Mucosa of rectum (tissue), 2 donors: ENCODE measurements at regions not wholly inside any gene's neighbourhood (a gene's known extent, or its start where the extent isn't known, plus 50 kb on each side); places are given as distances from the start of the nearest gene placed in this dataset.
"Not testable (repeated sequence)": the region's sequence is repeated elsewhere in the genome, so short reads cannot be mapped to it uniquely, and the experiment has no call there.

Experiments
- H3K27ac ChIP-seq, 2 donors: one replicate each; pipeline ENCODE4 v1.7.0; 2013; ENCODE audit warnings: inconsistent platforms in 2 of 2, low read depth in 2 of 2, low read length in 2 of 2
- H3K27me3 ChIP-seq, 2 donors: one replicate each; pipeline ENCODE4 v1.7.0; 2013; ENCODE audit warnings: low read length in 2 of 2; ENCODE audit not compliant: control insufficient read depth in 2 of 2, insufficient read depth in 2 of 2
- H3K36me3 ChIP-seq, 2 donors: one replicate each; pipeline ENCODE4 v1.7.0; 2013; ENCODE audit warnings: low read length in 2 of 2; ENCODE audit not compliant: control insufficient read depth in 2 of 2, insufficient read depth in 2 of 2
- H3K4me1 ChIP-seq, 2 donors: one replicate each; pipeline ENCODE4 v1.7.0; 2013; ENCODE audit warnings: low read length in 2 of 2, mild to moderate bottlenecking in 1 of 2; ENCODE audit not compliant: control insufficient read depth in 2 of 2, insufficient read depth in 2 of 2
- H3K4me3 ChIP-seq, 2 donors: one replicate each; pipeline ENCODE4 v1.7.0; 2013; ENCODE audit warnings: low read length in 2 of 2
- H3K9ac ChIP-seq, 2 donors: one replicate each; pipeline ENCODE4 v1.7.0; 2013; ENCODE audit warnings: low read length in 2 of 2, low read depth in 1 of 2, mild to moderate bottlenecking in 1 of 2
- H3K9me3 ChIP-seq, 2 donors: one replicate each; pipeline ENCODE4 v1.7.0; 2013; ENCODE audit warnings: low read length in 2 of 2; ENCODE audit not compliant: control insufficient read depth in 2 of 2
- donor health status: healthy.
- donor health status: Normal muscosa, but diverticular disease.

GRCh38 chr5:101637599-101637998, 658.5 kb downstream of the SLCO4C1 start:
- no peaks in the 10 kb centered on the region for H3K27me3 ChIP-seq
- no peak overlapping the region for H3K4me3 ChIP-seq
- H3K27ac ChIP-seq = no peak overlapping the region
- no peaks in the 10 kb centered on the region for H3K9me3 ChIP-seq
- no peaks in the 10 kb centered on the region for H3K4me1 ChIP-seq
- H3K9ac ChIP-seq = no peak overlapping the region
- no peaks in the 10 kb centered on the region for H3K36me3 ChIP-seq

- not testable (repeated sequence) for H3K9me3 ChIP-seq, H3K27me3 ChIP-seq, H3K4me1 ChIP-seq, H3K4me3 ChIP-seq, H3K36me3 ChIP-seq, H3K27ac ChIP-seq, H3K9ac ChIP-seq
Observed at GRCh38 chr5:101627770-101628169, 668.3 kb downstream of the SLCO4C1 start.

- H3K36me3 ChIP-seq = no peaks in the 10 kb centered on the region
Observed at GRCh38 chr5:101626572-101626971, 669.5 kb downstream of the SLCO4C1 start.

GRCh38 chr5:101611039-101611438, 685.0 kb downstream of the SLCO4C1 start:
- H3K36me3 ChIP-seq = no peaks in the 10 kb centered on the region
- H3K27me3 ChIP-seq = no peaks in the 10 kb centered on the region
- no peak overlapping the region for H3K4me3 ChIP-seq
- H3K4me1 ChIP-seq = no peaks in the 10 kb centered on the region
- H3K27ac ChIP-seq = no peak overlapping the region
- H3K9me3 ChIP-seq = no peaks in the 10 kb centered on the region
- H3K9ac ChIP-seq = no peak overlapping the region

More at GRCh38 chr5:101626572-101626971, 669.5 kb downstream of the SLCO4C1 start:
- Histone ChIP-seq H3K27me3 (no peaks in the 10 kb centered on the region), H3K9ac (no peak overlapping the region), H3K4me1 (no peaks in the 10 kb centered on the region), H3K4me3 (no peak overlapping the region), H3K9me3 (no peaks in the 10 kb centered on the region), H3K27ac (no peak overlapping the region)

GRCh38 chr5:101608322-101608721, 687.8 kb downstream of the SLCO4C1 start:
- Histone ChIP-seq H3K4me3 (no peak overlapping the region), H3K27me3 (no peaks in the 10 kb centered on the region), H3K27ac (no peak overlapping the region), H3K4me1 (no peaks in the 10 kb centered on the region), H3K36me3 (no peaks in the 10 kb centered on the region), H3K9ac (no peak overlapping the region), H3K9me3 (no peaks in the 10 kb centered on the region)

GRCh38 chr5:101605700-101606099, 690.4 kb downstream of the SLCO4C1 start:
- Histone ChIP-seq H3K27me3 (no peaks in the 10 kb centered on the region), H3K4me3 (no peak overlapping the region), H3K36me3 (no peaks in the 10 kb centered on the region), H3K9ac (no peak overlapping the region), H3K4me1 (no peaks in the 10 kb centered on the region), H3K9me3 (no peaks in the 10 kb centered on the region), H3K27ac (no peak overlapping the region)

GRCh38 chr5:101600614-101601013, 695.5 kb downstream of the SLCO4C1 start:
- H3K4me1 ChIP-seq = no peaks in the 10 kb centered on the region

GRCh38 chr5:101590384-101590783, 687.3 kb upstream of the ST8SIA4 start:
- H3K27me3 ChIP-seq = no peaks in the 10 kb centered on the region
- H3K36me3 ChIP-seq = no peaks in the 10 kb centered on the region
- no peaks in the 10 kb centered on the region for H3K4me1 ChIP-seq
- H3K4me3 ChIP-seq = no peak overlapping the region
- no peak overlapping the region for H3K27ac ChIP-seq
- H3K9me3 ChIP-seq = no peaks in the 10 kb centered on the region
- no peak overlapping the region for H3K9ac ChIP-seq

More at GRCh38 chr5:101600614-101601013, 695.5 kb downstream of the SLCO4C1 start:
- no peaks in the 10 kb centered on the region for H3K9me3 ChIP-seq
- no peaks in the 10 kb centered on the region for H3K36me3 ChIP-seq
- H3K27ac ChIP-seq = no peak overlapping the region
- H3K4me3 ChIP-seq = no peak overlapping the region
- no peaks in the 10 kb centered on the region for H3K27me3 ChIP-seq
- H3K9ac ChIP-seq = no peak overlapping the region

- H3K4me3 ChIP-seq = no peak overlapping the region
- no peaks in the 10 kb centered on the region for H3K27me3 ChIP-seq
- H3K27ac ChIP-seq = no peak overlapping the region
- no peaks in the 10 kb centered on the region for H3K4me1 ChIP-seq
- no peaks in the 10 kb centered on the region for H3K36me3 ChIP-seq
- no peak overlapping the region for H3K9ac ChIP-seq
- no peaks in the 10 kb centered on the region for H3K9me3 ChIP-seq
Observed at GRCh38 chr5:101585366-101585765, 682.3 kb upstream of the ST8SIA4 start.

- Histone ChIP-seq H3K4me1 (no peaks in the 10 kb centered on the region), H3K9me3 (no peaks in the 10 kb centered on the region), H3K27ac (no peak overlapping the region), H3K9ac (no peak overlapping the region), H3K4me3 (no peak overlapping the region), H3K36me3 (no peaks in the 10 kb centered on the region), H3K27me3 (no peaks in the 10 kb centered on the region)
Observed at GRCh38 chr5:101580591-101580990, 677.5 kb upstream of the ST8SIA4 start.

- no peak overlapping the region for H3K9ac ChIP-seq
- H3K36me3 ChIP-seq = no peaks in the 10 kb centered on the region
- H3K27ac ChIP-seq = no peak overlapping the region
- no peaks in the 10 kb centered on the region for H3K4me1 ChIP-seq
- no peaks in the 10 kb centered on the region for H3K9me3 ChIP-seq
- H3K27me3 ChIP-seq = no peaks in the 10 kb centered on the region
- H3K4me3 ChIP-seq = no peak overlapping the region
Observed at GRCh38 chr5:101574017-101574416, 670.9 kb upstream of the ST8SIA4 start.
